Stimulated activated CD4-positive, alpha-beta T cell treated with anti-CD3 and anti-CD28 coated beads, Interleukin-1b, Interleukin-23, amount 100 ng/mL, for 24 hours (primary cell): ENCODE measurements at regions not wholly inside any gene's neighbourhood (a gene's known extent, or its start where the extent isn't known, plus 50 kb on each side); places are given as distances from the start of the nearest gene placed in this dataset.

Source experiments
- DNase-seq, 4 experiments: peaks; one replicate each; pipeline ENCODE4 v3.0.0-alpha.2; 2020; ENCODE audit warnings: low read depth in 4 of 4, low spot score in 1 of 4

- DNase-seq = no peak
These were observed 191.0 kb downstream of the UNC5CL start for GRCh38 chr6:40848038-40848437.

- no peak for DNase-seq
These were observed 193.5 kb downstream of the UNC5CL start for GRCh38 chr6:40845553-40845952.

GRCh38 chr6:40844246-40844645 lies 194.8 kb downstream of the UNC5CL start:
- DNase-seq = no peak

- DNase-seq = no peak
These were observed 197.3 kb downstream of the UNC5CL start for GRCh38 chr6:40841721-40842120.

- DNase-seq = no peak
These were observed 206.3 kb downstream of the UNC5CL start for GRCh38 chr6:40832691-40833090.

- DNase-seq = no peak
These were observed 207.6 kb downstream of the UNC5CL start for GRCh38 chr6:40831381-40831780.

- DNase-seq = no peak
These were observed 213.9 kb downstream of the UNC5CL start for GRCh38 chr6:40825102-40825501.

GRCh38 chr6:40823917-40824891 lies 214.8 kb downstream of the UNC5CL start:
- DNase-seq = peak in 1 of 4 experiments; percentile 8

GRCh38 chr6:40822619-40823018 lies 216.4 kb downstream of the UNC5CL start:
- DNase-seq = no peak

GRCh38 chr6:40819182-40819834 lies 219.7 kb downstream of the UNC5CL start:
- no peak for DNase-seq

GRCh38 chr6:40817369-40817768 lies 221.7 kb downstream of the UNC5CL start:
- DNase-seq = no peak

- no peak for DNase-seq
These were observed 222.4 kb downstream of the UNC5CL start for GRCh38 chr6:40816601-40817000.

- no peak for DNase-seq
These were observed 223.3 kb downstream of the UNC5CL start for GRCh38 chr6:40815731-40816130.

- no peak for DNase-seq
These were observed 223.0 kb upstream of the LRFN2 start for GRCh38 chr6:40810171-40810570.

- no peak for DNase-seq
These were observed 222.5 kb upstream of the LRFN2 start for GRCh38 chr6:40809627-40810026.

- no peak for DNase-seq
These were observed 220.3 kb upstream of the LRFN2 start for GRCh38 chr6:40807484-40807883.

GRCh38 chr6:40806256-40806864 lies 219.2 kb upstream of the LRFN2 start:
- DNase-seq = no peak

GRCh38 chr6:40805336-40805735 lies 218.2 kb upstream of the LRFN2 start:
- no peak for DNase-seq

- DNase-seq = no peak
These were observed 217.7 kb upstream of the LRFN2 start for GRCh38 chr6:40804905-40805304.

- no peak for DNase-seq
These were observed 216.9 kb upstream of the LRFN2 start for GRCh38 chr6:40803897-40804702.

- DNase-seq = no peak
These were observed 215.3 kb upstream of the LRFN2 start for GRCh38 chr6:40802481-40802880.
